ENCODE measurements at regions not wholly inside any gene's neighbourhood (a gene's known extent, or its start where the extent isn't known, plus 50 kb on each side); places are given as distances from the start of the nearest gene placed in this dataset.

DNA sequence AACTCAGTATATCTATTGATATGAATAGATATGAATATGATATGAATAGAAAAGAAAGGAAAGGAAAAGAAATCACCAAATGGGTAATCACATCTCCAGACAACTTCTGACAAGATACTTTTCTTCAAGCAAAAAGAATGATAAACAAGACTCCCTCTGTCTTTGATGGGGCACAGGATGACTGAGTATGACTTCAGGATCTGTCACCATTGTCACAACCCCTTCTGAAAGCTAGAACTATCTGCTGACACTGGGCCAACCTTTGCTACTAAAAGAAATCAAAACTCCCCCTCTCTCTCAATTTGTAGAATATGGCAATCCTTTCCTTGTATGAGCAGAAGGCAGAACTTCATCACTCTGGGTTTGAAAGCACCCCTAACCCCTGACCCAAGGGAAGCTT lies 267.2 kb upstream of the RASGEF1B start:
- TF ChIP-seq CTCF (IDR thresholded peaks at IDR 0.05; ENCODE audit: low read depth, low read length, poor library complexity, severe bottlenecking) (no peak), EZH2phosphoT487 (IDR thresholded peaks at IDR 0.05; ENCODE audit: borderline replicate concordance, low read length) (no peak)

Measured in DOHH2 (cell line).